Inflammatory macrophage treated with lipopolysaccharide for 1 hour (primary cell): ENCODE measurements at regions not wholly inside any gene's neighbourhood (a gene's known extent, or its start where the extent isn't known, plus 50 kb on each side); places are given as distances from the start of the nearest gene placed in this dataset.

Source experiments
- DNase-seq, 2 donors: peaks; one replicate each; pipeline ENCODE4 v3.0.0-alpha.2; 2020 to 2022

DNA sequence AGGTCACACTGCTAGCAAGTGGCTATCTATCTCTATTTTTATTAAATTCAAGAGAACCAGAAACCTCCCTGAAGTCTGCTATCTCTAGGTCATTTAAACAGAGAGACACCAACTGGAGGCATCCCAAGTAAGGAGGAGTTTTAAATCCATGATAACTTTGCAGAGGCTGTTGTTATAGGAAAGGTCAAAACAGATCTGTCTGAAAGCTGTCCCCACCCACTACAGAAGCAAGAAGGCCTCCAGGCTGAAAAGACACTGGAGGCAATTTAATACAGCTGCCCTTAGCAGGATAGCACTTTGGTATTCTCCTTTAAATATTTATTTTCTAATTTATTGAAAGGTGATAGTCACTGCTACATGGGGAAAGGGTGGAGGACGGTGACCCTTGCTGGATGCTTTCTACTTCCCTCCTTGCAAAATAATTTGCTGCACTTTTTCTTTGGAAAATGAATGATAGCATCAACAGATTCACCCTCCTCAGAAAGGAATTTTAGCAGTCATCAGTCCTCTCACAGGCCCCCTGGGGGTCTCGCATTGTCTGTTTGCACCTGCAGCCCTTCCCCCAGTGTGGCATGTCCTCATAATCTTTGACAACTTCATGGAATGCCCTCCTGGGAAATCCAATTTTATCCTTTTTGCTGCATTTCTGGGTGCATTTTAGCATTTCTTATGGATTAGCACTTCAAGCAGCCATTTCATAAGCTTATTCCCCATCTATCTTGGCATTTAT, 429.5 kb upstream of the TNP1 start:
- no peak for DNase-seq

DNA sequence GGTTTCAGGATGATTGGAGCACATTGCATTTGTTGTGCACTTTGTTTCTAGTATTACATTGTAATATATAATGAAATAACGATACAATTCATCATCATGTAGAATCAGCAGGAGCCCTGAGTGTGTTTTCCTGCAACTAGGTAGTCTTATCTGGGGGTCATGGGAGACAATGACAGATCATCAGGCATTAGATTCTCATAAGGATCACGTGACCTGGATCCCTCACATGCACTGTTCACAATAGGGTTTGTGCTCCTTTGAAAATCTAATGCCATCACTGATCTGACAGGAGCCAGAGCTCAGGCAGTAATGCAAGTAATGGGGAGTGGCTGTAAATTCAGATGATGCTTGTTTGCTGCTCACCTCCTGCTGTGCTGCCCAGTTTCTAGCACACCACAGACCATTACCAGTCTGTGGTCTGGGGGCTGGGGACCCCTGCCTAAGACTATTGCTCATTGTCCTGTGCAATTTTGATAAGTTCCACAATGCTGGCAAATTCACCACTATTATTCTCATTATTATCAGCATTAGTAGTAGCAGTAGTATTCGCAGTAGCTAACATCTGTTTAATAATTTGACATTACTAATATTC, 428.7 kb upstream of the TNP1 start:
- no peak for DNase-seq

DNA sequence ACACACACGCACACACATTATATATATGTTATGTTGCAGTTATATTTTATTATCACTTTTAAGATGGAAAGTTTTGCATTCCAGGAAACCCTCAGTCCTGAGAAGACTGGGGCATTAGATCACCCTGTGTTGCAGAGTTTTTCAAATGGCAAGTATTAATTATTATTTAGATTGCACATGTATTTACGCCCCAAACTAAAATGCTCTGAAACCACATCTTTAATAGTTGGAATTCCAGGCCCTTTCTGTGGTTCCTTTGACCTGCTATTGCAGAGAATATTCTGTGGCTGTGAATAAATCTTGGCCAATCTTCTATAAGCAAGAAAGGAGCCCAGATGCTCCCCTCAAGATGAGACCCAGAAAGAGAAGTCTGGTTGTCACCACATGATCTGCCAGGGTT, 427.0 kb upstream of the TNP1 start:
- DNase-seq, result no peak

DNA sequence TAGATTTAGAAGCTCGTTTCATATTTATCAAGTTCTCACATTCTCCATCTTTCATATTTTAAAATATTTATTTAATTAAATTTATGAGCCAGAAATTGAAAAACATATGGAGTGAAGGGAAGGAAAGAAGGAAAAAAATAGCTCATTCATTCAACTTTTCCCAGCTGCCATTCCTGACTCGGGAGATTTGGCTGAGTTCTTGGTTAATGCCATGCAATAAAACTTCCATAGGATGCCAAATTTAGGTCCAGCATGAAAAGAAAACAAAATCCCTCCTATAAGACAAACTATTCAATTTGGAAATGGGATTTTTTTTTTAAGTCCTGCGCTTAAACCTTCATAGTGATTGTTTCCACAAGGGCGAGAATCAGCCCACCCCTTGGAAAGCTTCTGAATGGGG, 426.1 kb upstream of the TNP1 start:
- DNase-seq, result no peak

DNA sequence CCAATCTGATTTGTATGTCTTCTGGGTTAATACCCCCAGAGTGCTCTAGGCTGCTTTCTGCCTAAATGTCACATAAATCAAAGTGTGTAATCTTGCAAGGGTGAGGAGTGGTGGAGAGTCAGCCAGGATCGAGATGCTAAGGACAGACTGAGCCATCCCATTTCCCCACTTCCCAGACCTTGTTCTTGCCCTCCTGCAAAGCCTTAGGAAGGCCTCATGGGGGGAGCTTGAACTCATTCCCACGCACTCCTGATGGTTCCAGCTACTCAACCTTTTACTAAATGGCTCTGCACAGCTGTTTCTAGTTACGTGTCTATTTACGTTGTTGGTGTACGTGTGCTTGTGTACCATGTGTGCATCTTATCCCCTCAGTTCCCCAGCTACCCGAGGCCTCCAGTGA, 423.6 kb upstream of the TNP1 start:
- no peak for DNase-seq

DNA sequence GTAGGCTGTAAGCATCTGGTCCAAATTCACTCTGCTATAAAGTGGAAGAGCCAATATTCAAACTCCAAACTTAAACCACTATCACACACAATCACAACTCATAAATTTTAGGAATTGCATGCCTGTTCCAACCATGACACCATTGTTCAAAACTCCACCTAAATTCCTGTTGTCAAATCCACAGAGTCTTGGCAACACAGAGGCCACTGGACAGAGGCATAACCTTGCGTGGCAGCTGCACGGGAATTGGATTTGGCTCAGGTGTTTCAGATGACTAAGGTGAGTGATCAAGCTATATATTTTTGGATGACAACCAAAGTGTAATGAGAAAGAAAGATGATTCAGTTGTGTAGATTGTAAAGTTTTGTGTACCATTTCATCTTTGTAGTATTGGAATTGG, 422.7 kb upstream of the TNP1 start:
- DNase-seq, result no peak

DNA sequence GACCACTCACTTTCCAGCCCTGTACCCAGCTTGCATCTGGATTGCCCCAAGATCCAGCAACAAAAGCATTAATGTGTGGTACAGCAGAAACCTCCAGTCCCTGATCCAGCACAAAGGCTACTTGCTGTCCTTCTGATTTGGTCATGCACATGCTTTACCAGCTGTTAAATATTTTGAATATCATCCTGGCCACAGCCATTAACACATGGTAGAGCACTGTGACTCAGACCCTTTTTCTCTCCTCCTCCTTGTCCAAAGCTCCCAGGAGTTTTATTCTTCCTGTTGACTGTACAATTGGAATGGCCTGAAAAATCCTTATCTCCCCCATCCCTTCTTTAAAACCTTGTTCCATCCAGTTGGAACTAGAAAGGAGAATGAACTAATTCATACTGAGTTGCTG, 419.7 kb upstream of the TNP1 start:
- no peak for DNase-seq

DNA sequence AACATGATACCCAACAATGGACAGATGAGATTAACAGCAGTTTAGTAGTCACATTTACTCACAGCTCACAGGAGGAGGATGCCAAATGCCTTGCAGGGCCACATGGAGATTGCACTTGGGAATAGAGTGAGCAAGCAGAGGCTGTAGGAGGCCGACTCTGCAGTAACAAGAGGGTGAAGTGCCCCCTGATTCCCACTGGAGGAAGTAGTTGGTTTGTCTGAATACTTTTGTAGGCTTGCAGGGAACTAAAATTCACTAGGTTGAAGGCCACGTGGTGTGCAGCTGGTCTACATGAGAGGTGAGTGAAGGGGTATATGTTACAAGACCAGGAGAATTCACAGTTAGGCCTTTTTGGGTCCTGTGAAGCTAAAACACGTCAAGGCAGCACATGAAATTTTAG, 419.3 kb upstream of the TNP1 start:
- DNase-seq, result no peak

DNA sequence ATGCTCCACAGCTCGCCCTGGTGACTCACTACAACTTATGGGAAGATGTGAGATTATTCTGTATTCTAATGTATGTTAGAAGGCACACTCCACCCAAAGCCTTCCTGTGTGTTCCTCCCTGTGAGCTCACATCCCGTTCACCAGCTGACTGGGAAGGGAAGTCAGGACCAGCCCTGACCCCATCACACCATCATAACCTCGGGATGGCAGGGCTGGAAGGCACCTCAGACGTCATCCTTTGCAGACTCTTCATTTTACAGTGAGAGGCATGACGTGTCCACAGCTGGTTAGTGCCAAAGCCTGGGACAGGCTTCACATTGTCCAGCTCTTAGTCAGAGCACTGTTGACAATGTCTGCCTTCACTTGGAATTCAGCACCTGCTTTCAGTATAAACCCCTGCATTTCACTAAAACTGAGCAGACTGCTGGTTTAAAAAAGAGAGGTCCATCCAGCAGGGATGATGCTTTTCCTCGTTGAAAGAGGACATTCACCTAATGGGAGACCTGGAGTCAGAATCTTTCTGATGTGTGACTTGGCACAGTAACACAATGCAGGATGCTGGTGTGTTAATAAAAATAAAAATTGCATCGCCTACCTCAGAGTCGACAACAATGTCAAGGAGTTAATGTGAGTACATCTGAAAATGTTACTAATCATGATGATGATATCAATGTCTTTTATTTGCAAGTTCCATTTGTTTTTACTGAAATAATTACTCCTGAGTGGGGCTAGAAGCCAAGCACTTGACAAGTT, 418.0 kb upstream of the TNP1 start:
- DNase-seq, result no peak

DNA sequence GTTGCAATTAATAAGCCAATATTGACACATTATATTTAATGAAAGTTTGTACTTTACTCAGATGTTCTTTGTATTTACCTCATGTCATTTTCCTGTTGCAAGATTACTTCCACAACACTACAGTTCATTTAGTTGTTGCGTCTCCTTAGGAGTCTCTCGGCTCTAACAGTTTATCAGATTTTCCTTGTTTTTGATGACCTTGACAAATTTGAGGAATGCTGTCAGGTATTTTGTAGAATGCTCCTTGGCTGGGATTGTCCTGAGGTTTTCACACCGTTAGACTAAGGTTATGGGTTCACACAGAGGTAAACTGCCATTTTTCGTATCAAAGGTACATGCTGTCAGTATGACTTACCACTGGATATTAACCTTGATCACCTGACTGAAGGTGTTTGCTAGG, 416.6 kb upstream of the TNP1 start:
- DNase-seq, result no peak

DNA sequence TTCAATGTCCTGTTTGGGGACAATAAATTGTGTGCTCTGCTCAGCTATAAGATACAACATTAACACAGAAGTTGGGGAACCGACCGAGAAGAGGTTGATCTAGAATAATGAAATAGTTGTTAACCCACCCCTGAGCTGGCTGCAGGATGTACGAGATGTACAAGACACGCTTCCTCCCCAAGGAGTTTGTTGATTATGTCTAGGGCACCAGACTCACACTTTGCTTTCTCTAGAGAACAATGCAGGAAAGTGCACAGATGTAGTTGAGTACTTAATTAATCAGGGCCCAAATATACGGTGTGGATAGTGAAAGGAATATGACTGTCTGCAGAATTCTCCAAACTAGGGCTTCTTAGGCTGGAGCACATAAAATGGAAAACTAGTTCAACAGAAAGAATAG, 415.2 kb upstream of the TNP1 start:
- no peak for DNase-seq

DNA sequence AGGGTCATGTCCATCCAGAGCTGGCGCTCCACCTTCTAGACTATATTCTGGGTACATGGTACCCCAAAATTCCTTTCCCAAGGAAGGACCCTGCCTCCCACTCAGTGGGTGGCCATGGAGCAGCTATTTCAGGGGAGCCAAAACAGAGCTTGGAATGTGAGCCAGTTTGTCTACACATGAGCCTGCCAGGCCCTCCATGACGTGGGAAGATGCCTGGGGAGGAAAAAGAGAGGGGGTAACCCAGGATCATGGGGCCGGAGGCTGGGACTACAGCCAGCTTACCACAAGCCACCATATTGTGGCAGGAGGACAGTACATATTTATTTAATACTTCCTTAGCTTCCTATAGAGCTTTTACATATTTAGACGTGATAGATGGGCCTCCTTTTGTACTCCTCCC, 414.7 kb upstream of the TNP1 start:
- DNase-seq, result no peak

DNA sequence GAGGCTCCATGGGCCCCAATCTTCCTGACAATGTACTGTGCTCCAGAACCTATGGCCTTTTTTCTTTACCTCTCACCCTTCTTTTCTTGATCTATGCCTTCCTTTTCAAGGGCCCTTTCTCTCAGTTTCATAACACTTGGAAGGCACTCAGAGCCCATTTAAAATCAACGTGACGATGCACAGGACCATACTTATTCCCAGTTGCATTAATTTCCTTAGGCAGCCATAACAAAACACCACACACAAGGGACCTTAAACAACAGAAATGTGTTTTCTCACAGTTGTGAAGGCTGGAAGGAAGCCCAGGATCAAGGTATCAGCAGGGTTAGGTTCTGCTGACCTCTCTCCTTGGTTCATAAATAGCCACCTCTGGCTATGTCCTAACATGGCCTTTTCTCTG, 414.0 kb upstream of the TNP1 start:
- no peak for DNase-seq

DNA sequence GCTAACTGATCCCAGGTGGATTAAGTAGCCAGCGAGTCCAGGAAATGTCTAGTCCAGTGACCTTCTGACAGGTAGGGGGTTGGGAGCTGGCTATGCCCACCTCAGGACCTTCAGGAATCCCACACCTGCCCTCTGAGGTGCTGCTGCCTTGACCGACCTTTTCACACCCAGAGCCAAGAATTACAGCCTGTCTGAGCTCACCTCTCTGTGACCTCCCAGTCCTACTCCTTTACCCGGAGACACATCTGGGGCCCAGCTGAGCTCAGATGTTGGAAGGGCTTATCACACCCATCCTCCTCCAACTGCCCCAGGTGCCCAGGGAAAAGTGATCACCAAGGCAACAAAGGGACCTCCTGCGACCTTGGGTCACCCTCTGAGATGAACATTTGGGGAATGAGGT, 413.3 kb upstream of the TNP1 start:
- no peak for DNase-seq

DNA sequence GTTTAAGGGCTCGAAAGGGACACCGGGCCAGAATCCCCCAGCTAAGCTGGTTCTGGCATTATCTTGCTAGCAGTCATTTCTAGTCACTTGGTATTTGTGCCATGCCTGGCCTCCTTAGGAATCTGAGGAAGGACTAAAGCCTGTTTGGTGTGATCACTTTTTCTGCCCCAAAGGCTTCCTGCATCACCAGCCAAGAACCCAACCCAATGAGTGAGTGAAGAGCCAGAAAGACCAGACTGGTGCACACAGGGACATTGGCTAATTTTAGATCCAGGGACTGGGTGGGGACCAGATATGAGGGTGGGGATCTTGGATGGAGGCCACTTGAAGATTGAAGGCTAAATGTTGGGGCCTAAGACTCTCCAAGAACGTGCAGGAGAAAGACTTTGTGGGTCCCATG, 411.9 kb upstream of the TNP1 start:
- DNase-seq, result no peak

DNA sequence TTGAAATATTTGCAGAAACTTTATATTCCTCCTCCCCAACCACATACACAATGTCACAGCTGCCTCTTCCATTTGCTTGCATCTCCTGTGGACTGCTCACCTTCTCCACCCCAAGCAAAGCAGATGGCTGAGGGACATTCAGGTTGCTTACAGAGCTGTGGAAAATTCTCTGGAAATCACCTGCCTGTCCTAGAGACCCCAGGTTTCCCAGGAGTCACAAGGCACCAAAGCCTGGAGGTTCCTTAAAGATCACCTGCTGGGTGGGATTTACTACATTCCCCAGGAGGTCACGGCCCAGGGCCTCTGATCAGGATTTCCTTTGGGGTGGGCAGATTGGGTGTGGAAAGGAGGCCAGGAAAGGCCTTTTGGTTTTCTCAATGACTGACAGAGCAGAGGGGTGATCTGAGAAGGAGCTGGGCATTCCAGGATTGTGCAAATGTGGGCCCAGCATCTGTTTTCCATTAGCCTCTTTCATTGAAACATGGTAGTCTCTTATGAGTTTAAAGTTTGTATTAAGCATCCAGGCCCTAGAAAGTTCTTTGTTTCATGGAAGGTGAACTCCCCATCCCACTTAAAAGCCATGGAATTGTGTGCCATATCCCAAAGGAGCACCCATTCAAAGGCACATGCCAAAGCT, 410.7 kb upstream of the TNP1 start:
- no peak for DNase-seq

DNA sequence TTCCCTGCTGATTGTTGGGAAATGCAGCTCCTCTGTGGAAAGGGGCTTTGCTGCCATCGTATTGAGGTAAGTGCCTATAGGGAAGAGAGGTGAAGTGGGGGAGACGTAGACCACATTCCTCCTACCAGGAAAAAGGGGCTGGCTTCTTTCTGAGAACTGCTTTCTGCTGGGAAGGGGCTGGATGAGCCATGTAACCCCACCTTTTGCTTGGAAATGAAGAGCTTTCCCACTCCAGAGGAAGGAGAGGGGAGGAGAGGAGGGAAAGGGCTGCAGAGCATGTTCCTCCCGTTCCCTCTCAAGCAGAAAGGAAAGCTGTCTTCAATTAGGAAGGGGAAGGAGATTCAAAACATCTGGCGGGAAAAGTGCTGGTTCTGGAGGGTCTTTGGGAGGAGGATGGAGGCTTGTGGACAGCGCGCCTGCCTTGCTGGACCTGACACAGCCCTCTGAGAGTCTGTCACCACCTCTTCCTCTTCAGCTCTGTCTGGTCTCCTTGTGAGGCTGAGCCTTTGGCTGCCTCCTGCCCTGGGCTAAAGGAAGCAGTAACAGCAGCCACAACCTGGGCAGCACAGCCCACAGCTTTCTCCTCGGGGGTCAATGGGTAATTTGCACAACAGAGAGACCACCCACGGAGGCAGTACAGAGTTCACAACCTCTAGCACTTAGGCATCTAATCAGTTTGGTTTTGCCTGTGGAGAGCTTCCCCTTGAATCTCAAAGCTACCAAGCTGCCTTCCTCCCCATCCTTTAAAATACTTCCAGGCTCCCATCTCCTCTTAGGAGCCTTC, 410.0 kb upstream of the TNP1 start:
- DNase-seq, result no peak

DNA sequence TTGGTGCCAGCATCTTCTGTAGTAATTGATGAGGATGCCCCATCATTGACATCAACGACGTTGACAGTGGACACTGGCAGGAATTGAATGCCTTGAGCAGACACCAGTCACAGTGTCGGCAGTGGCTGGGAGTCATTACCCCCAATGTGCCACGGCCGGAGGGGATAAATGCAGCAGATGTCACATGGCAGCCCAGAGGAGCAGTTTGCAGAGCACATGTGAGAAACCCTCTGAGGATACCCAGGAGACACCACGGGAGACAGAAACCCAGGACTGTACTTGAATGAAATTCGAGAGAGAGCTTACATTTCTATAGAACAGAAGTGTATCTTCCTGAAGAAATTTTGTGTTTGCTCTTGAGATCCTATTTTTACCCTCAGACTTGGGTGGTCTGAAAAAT, 409.1 kb upstream of the TNP1 start:
- no peak for DNase-seq

DNA sequence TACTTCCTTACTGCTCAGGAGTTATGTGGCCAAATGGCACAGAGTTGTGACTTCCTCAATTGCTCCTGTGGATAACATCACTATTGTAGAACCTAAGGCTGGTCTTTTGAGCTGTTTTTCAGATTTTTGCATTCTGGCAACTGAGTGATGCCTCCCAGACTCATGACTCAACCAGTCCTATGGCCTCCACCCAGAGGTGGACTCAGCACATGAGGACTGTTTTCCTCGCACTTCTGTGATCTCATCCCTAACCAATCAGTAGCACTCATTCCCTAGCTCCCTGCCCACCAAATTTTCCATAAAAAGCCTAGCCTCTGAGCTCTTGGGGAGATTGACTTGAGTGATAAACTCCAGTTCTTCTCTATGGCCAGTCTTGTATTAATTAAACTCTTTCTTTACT, 407.9 kb upstream of the TNP1 start:
- no peak for DNase-seq

DNA sequence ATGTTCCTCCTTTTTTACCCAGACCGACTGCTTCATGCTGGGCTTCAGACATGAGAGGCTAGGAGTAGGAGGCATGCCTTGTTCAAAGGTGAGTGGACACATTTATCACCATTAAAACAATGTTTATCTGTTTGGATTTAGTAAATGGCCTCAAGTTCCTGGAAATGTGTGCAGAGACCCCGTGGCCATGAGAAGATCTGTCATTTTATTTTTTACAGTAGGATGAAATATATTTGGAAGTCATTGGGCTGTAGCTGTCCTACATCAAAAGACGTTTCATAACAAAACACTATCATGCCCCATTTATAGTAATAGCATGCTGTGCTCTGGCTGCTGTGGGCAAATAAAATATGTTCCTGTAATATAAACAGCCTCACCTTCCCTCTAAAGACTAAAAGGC, 403.9 kb upstream of the TNP1 start:
- no peak for DNase-seq

DNA sequence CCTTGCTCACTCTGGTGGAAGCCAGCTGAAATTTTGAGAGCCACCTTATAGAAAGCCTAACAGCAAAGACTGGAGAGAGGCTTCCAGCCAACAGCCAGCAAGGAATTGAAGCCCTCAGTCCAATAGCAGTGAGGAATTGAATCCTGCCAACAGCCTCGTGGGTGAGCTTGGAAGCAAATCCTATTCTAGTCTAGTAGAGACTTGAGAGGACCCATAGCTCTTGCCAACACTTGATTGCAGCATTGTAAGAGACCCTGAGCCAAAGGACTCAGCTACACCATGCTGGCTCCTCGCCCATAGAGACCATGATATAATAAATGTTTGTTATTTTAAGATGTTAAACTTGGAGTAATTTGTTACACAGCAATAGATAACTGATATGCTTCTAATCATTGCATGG, 403.0 kb upstream of the TNP1 start:
- no peak for DNase-seq

DNA sequence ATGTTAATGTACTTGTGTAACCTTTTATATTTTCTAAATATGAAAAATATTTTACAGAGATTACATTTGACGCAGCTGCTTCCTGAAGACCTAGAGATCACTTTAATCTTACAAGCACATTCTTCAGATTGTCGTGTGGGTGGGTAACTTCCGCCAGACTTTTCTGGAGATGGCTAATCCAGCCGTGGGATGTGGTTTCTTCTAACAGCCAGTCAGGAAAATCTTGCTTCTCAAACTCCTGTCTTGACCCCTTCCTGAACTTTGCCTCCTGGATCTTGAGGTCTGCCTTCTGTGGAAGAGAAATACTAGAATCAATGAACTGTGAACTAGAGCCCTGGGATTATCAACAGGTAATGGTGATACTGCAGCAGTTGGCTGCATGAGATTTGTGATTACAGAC, 401.6 kb upstream of the TNP1 start:
- DNase-seq, result peak; percentile 4 to 17

DNA sequence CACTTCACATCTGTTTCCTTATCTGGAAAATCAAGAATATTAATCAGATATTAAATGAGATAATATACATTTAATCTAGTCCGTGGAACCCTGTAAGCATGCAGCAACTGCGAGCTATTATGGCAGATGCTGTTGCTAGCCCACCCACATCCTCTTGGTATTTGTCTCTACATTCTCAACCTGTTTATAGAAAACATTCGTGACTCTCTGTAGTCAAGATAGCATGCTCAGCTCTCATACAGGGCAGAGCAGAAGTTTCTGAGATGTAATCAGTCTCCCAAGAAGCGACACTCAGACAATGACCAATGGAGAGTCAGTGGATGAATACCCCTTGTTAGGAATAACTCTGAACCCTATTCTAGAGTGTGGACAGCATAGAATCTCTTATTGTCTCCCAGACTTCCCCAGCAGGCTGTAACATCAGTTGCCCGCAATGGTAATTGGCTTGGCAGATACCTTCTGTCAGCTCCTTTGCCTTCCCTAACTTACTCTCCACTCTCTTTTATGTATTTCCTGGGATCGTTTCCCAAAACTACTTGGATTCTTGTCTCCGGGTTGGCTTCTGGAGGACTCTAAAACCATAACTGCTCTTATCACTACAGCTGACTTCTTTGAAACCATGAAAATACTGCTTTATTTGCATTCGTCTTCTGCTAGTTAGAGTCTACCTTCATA, 400.7 kb upstream of the TNP1 start:
- DNase-seq, result no peak
